Upper lobe of left lung (tissue), 4 donors: ENCODE measurements at regions not wholly inside any gene's neighbourhood (a gene's known extent, or its start where the extent isn't known, plus 50 kb on each side); places are given as distances from the start of the nearest gene placed in this dataset.

Experiments
- POLR2A ChIP-seq, 4 donors: fragments of 450-650 bp; IDR thresholded peaks; one replicate each; pipeline ENCODE4 v1.5.1; 2016 to 2017; ENCODE audit warnings: antibody characterized with exemption in 4 of 4, mild to moderate bottlenecking in 2 of 4
- TF ChIP-seq, protein P1 (sequence below), 6 experiments: fragments of 450-650 bp in 4 of 6; fragments of 200-600 bp in 2 of 6; sonication (generic) in 2 of 6; IDR thresholded peaks; one replicate each; pipeline ENCODE4 v1.5.1; 2016 to 2019; ENCODE audit warnings: antibody characterized with exemption in 6 of 6

DNA sequence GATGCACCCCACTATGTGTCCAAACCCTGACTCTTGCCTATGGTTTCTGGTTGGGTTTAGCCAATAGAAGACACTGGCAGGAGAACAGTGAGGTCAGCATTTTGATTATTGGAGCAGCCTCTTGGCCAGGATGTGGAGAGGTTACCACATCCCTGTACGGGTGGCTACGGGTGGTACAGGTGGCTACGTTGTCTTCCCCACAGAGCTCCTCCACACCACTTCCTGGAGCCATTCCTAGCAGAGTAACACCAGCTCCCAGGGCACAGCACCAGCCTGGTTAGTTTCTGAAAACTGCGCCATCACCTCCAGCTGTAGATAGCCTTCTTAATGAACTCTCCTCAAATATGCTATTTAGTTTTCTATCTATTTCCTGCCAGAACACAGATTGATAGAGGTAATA is 445.2 kb downstream of the INHBA start:
- TF ChIP-seq, protein P1, sequence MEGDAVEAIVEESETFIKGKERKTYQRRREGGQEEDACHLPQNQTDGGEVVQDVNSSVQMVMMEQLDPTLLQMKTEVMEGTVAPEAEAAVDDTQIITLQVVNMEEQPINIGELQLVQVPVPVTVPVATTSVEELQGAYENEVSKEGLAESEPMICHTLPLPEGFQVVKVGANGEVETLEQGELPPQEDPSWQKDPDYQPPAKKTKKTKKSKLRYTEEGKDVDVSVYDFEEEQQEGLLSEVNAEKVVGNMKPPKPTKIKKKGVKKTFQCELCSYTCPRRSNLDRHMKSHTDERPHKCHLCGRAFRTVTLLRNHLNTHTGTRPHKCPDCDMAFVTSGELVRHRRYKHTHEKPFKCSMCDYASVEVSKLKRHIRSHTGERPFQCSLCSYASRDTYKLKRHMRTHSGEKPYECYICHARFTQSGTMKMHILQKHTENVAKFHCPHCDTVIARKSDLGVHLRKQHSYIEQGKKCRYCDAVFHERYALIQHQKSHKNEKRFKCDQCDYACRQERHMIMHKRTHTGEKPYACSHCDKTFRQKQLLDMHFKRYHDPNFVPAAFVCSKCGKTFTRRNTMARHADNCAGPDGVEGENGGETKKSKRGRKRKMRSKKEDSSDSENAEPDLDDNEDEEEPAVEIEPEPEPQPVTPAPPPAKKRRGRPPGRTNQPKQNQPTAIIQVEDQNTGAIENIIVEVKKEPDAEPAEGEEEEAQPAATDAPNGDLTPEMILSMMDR (IDR thresholded peaks at IDR 0.05): no peak
- no peak for TF ChIP-seq POLR2A (IDR thresholded peaks at IDR 0.05)
